ENCODE measurements at regions not wholly inside any gene's neighbourhood (a gene's known extent, or its start where the extent isn't known, plus 50 kb on each side); places are given as distances from the start of the nearest gene placed in this dataset.

GRCh38 chr10:83896219-83896618, 243.1 kb upstream of the GHITM start:
- no peak for DNase-seq
- H3F3A ChIP-seq (ENCODE audit: low read length, unreplicated experiment): no peaks in the 10 kb centered on the region
- no peak overlapping the region for H3K27ac ChIP-seq (ENCODE audit: low read length)
- CTCF ChIA-PET: no interaction called here
- no peak overlapping the region for H3K4me2 ChIP-seq (ENCODE audit: low read length)
- no peak overlapping the region for H3K9ac ChIP-seq (ENCODE audit: low read length)
- H3K27me3 ChIP-seq (ENCODE audit: low read length): no peaks in the 10 kb centered on the region
- H3K9me2 ChIP-seq (replicated peaks; ENCODE audit: low read length): no peaks in the 10 kb centered on the region
- no peaks in the 10 kb centered on the region for H3K9me3 ChIP-seq (ENCODE audit: low read length)
- no peak overlapping the region for H2AFZ ChIP-seq (ENCODE audit: low read length)
- H3K79me2 ChIP-seq (ENCODE audit: low read length): no peaks in the 10 kb centered on the region
- BruUV-seq (replicated peaks): no TSS peak
- H4K20me1 ChIP-seq (ENCODE audit: low read length): no peaks in the 10 kb centered on the region
- H3K4me1 ChIP-seq (ENCODE audit: insufficient read depth, low read length): no peaks in the 10 kb centered on the region
- intact Hi-C loops (cut with micrococcal nuclease): no loop called here
- no peak overlapping the region for H3K4me3 ChIP-seq (ENCODE audit: low read length)
- TF ChIP-seq EZH2 (IDR thresholded peaks at IDR 0.05; ENCODE audit: low read length, unreplicated experiment): no peak
- TF ChIP-seq EZH2phosphoT487 (IDR thresholded peaks at IDR 0.05; ENCODE audit: borderline replicate concordance, low read length): no peak
- no peak for TF ChIP-seq CTCF (conservative IDR thresholded peaks at IDR 0.05; ENCODE audit: low read depth, low read length)
- POLR2A ChIA-PET (ENCODE audit: unreplicated experiment): no interaction called here
- no peaks in the 10 kb centered on the region for H3K36me3 ChIP-seq (ENCODE audit: low read depth, low read length)
- ATAC-seq: no peak

- no peaks in the 10 kb centered on the region for H3K4me1 ChIP-seq (ENCODE audit: insufficient read depth, low read length)
- intact Hi-C loops (cut with micrococcal nuclease): no loop called here
- ChIA-PET POLR2A (ENCODE audit: unreplicated experiment) (no interaction called here), CTCF (no interaction called here)
- H3K36me3 ChIP-seq (ENCODE audit: low read depth, low read length): no peaks in the 10 kb centered on the region
- no peak overlapping the region for H3K4me3 ChIP-seq (ENCODE audit: low read length)
- DNase-seq (no peak), ATAC-seq (no peak)
- no peaks in the 10 kb centered on the region for H3F3A ChIP-seq (ENCODE audit: low read length, unreplicated experiment)
- H3K9ac ChIP-seq (ENCODE audit: low read length): no peak overlapping the region
- BruUV-seq (replicated peaks): no TSS peak
- TF ChIP-seq EZH2 (IDR thresholded peaks at IDR 0.05; ENCODE audit: low read length, unreplicated experiment): no peak
- no peak for TF ChIP-seq EZH2phosphoT487 (IDR thresholded peaks at IDR 0.05; ENCODE audit: borderline replicate concordance, low read length)
- TF ChIP-seq CTCF (conservative IDR thresholded peaks at IDR 0.05; ENCODE audit: low read depth, low read length): no peak
- H2AFZ ChIP-seq (ENCODE audit: low read length): no peak overlapping the region
- no peaks in the 10 kb centered on the region for H3K9me2 ChIP-seq (replicated peaks; ENCODE audit: low read length)
- H4K20me1 ChIP-seq (ENCODE audit: low read length): no peaks in the 10 kb centered on the region
- H3K9me3 ChIP-seq (ENCODE audit: low read length): no peaks in the 10 kb centered on the region
- no peak overlapping the region for H3K4me2 ChIP-seq (ENCODE audit: low read length)
- H3K27ac ChIP-seq (ENCODE audit: low read length): no peak overlapping the region
- H3K79me2 ChIP-seq (ENCODE audit: low read length): no peaks in the 10 kb centered on the region
- no peaks in the 10 kb centered on the region for H3K27me3 ChIP-seq (ENCODE audit: low read length)
Measured at GRCh38 chr10:83897626-83898025, 241.7 kb upstream of the GHITM start.

- Histone ChIP-seq H2AFZ (ENCODE audit: low read length) (no peak overlapping the region), H3K4me2 (ENCODE audit: low read length) (no peak overlapping the region), H4K20me1 (ENCODE audit: low read length) (no peaks in the 10 kb centered on the region), H3K4me3 (ENCODE audit: low read length) (no peak overlapping the region), H3K9me3 (ENCODE audit: low read length) (no peaks in the 10 kb centered on the region), H3F3A (ENCODE audit: low read length, unreplicated experiment) (no peaks in the 10 kb centered on the region), H3K27me3 (ENCODE audit: low read length) (no peaks in the 10 kb centered on the region), H3K79me2 (ENCODE audit: low read length) (no peaks in the 10 kb centered on the region), H3K36me3 (ENCODE audit: low read depth, low read length) (no peaks in the 10 kb centered on the region), H3K9ac (ENCODE audit: low read length) (no peak overlapping the region), H3K27ac (ENCODE audit: low read length) (no peak overlapping the region), H3K9me2 (replicated peaks; ENCODE audit: low read length) (no peaks in the 10 kb centered on the region), H3K4me1 (ENCODE audit: insufficient read depth, low read length) (no peaks in the 10 kb centered on the region)
- POLR2A ChIA-PET (ENCODE audit: unreplicated experiment): no interaction called here
- intact Hi-C loops (cut with micrococcal nuclease): no loop called here
- CTCF ChIA-PET: no interaction called here
- no TSS peak for BruUV-seq (replicated peaks)
- ATAC-seq: no peak
- TF ChIP-seq CTCF (conservative IDR thresholded peaks at IDR 0.05; ENCODE audit: low read depth, low read length) (no peak), EZH2phosphoT487 (IDR thresholded peaks at IDR 0.05; ENCODE audit: borderline replicate concordance, low read length) (no peak), EZH2 (IDR thresholded peaks at IDR 0.05; ENCODE audit: low read length, unreplicated experiment) (no peak)
- DNase-seq: no peak
Measured at GRCh38 chr10:83908506-83908905, 230.8 kb upstream of the GHITM start.

Data from PC-3 (cell line).